A549 (cell line): ENCODE measurements at regions not wholly inside any gene's neighbourhood (a gene's known extent, or its start where the extent isn't known, plus 50 kb on each side); places are given as distances from the start of the nearest gene placed in this dataset.

Experiments used
- CHD2 ChIP-seq: fragments of 150-350 bp; IDR thresholded peaks from 2 replicates; pipeline ENCODE4 v1.6.1; 2014; ENCODE audit warnings: low read length; ENCODE audit not compliant: partially characterized antibody
- JUN ChIP-seq, 2 experiments: fragments of >200 bp; sonication (Bioruptor Twin); formaldehyde crosslinking; IDR thresholded peaks; 2 replicates in 1 of 2; 3 replicates in 1 of 2; pipeline ENCODE4 v1.6.1; 2016 to 2017
- RFX5 ChIP-seq: fragments of 450-650 bp; IDR thresholded peaks from 2 replicates; pipeline ENCODE4 v1.7.1; 2014; ENCODE audit warnings: antibody characterized with exemption, mild to moderate bottlenecking, moderate library complexity
- SMC3 ChIP-seq: fragments of >200 bp; sonication (Bioruptor Twin); formaldehyde crosslinking; IDR thresholded peaks from 3 replicates; pipeline ENCODE4 v1.6.1; 2018; ENCODE audit warnings: inconsistent platforms
- TFCP2L1 ChIP-seq: fragments of 250-450 bp; sonication (Bioruptor Pico); IDR thresholded peaks from 2 replicates; pipeline ENCODE4 v1.5.0; 2021; ENCODE audit warnings: mild to moderate bottlenecking
- TF ChIP-seq, protein P1 (sequence below): fragments of >200 bp; sonication (Bioruptor Twin); formaldehyde crosslinking; IDR thresholded peaks from 3 replicates; pipeline ENCODE4 v1.5.1; 2016
- TF ChIP-seq, protein P2 (sequence below): fragments of 150-350 bp; IDR thresholded peaks from 2 replicates; pipeline ENCODE4 v1.6.1; 2014; ENCODE audit warnings: low read depth, mild to moderate bottlenecking, low read length

GRCh38 chr16:13390986-13391305 lies 489.5 kb downstream of the SHISA9 start:
- TF ChIP-seq, protein P1, sequence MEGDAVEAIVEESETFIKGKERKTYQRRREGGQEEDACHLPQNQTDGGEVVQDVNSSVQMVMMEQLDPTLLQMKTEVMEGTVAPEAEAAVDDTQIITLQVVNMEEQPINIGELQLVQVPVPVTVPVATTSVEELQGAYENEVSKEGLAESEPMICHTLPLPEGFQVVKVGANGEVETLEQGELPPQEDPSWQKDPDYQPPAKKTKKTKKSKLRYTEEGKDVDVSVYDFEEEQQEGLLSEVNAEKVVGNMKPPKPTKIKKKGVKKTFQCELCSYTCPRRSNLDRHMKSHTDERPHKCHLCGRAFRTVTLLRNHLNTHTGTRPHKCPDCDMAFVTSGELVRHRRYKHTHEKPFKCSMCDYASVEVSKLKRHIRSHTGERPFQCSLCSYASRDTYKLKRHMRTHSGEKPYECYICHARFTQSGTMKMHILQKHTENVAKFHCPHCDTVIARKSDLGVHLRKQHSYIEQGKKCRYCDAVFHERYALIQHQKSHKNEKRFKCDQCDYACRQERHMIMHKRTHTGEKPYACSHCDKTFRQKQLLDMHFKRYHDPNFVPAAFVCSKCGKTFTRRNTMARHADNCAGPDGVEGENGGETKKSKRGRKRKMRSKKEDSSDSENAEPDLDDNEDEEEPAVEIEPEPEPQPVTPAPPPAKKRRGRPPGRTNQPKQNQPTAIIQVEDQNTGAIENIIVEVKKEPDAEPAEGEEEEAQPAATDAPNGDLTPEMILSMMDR = no peak
- TF ChIP-seq RFX5 = no peak
- TF ChIP-seq JUN (IDR thresholded peaks at IDR 0.05) = no peak
- TF ChIP-seq TFCP2L1 = no peak
- no peak for TF ChIP-seq SMC3
- TF ChIP-seq, protein P2, sequence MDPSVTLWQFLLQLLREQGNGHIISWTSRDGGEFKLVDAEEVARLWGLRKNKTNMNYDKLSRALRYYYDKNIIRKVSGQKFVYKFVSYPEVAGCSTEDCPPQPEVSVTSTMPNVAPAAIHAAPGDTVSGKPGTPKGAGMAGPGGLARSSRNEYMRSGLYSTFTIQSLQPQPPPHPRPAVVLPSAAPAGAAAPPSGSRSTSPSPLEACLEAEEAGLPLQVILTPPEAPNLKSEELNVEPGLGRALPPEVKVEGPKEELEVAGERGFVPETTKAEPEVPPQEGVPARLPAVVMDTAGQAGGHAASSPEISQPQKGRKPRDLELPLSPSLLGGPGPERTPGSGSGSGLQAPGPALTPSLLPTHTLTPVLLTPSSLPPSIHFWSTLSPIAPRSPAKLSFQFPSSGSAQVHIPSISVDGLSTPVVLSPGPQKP = no peak
- no peak for TF ChIP-seq CHD2
